HEK293 (cell line): ENCODE measurements at regions not wholly inside any gene's neighbourhood (a gene's known extent, or its start where the extent isn't known, plus 50 kb on each side); places are given as distances from the start of the nearest gene placed in this dataset.
A peak's percentile ranks its signal among the peaks of the same experiment; 100 is the strongest.

Experiments
- CTCF ChIA-PET: fragments of 350-600 bp; formaldehyde crosslinking; extraction: SDS; loops from one replicate; lab custom pipeline; 2021; ENCODE audit warnings: antibody characterized with exemption; lab: Yijun Ruan, JAX
- POLR2A ChIA-PET: fragments of 300-600 bp; formaldehyde crosslinking; extraction: SDS; loops from one replicate; lab custom pipeline; 2020; ENCODE audit warnings: antibody characterized with exemption, inconsistent platforms; lab: Yijun Ruan, JAX
- H3K27ac ChIP-seq: fragments of 200-500 bp; sonication (Bioruptor generic); 2 replicates; pipeline ENCODE4 v1.5.1; 2014; ENCODE audit warnings: low read depth, low read length, control low read depth, inconsistent platforms; ENCODE audit errors: extremely low read depth
- H3K36me3 ChIP-seq, 2 experiments: fragments of 200-500 bp in 1 of 2; sonication (Bioruptor generic) in 1 of 2; 1 replicate in 1 of 2; 2 replicates in 1 of 2; pipeline ENCODE4 v1.5.1; 2014 to 2017; ENCODE audit warnings: inconsistent platforms in 2 of 2, low read length in 2 of 2; ENCODE audit not compliant: control insufficient read depth in 2 of 2, insufficient read depth in 1 of 2
- H3K4me1 ChIP-seq: fragments of 200-500 bp; sonication (Bioruptor generic); 2 replicates; pipeline ENCODE4 v1.5.1; 2014; ENCODE audit warnings: mild to moderate bottlenecking, low read length, inconsistent platforms; ENCODE audit not compliant: control insufficient read depth, insufficient read depth
- H3K4me3 ChIP-seq: 2 replicates; pipeline ENCODE4 v1.5.1; 2011; ENCODE audit warnings: low read depth, mild to moderate bottlenecking, control low read depth, low read length, moderate library complexity
- H3K9me3 ChIP-seq: fragments of 200-500 bp; sonication (Bioruptor generic); 2 replicates; pipeline ENCODE4 v1.5.1; 2014; ENCODE audit warnings: low read depth, low read length, inconsistent platforms; ENCODE audit not compliant: control insufficient read depth, insufficient read depth
- AEBP2 ChIP-seq: fragments of 450-650 bp; formaldehyde crosslinking; IDR thresholded peaks from 2 replicates; pipeline ENCODE4 v1.5.1; 2016; ENCODE audit warnings: missing biosample characterization, missing genetic modification characterization, borderline replicate concordance
- RBAK ChIP-seq: fragments of 450-650 bp; formaldehyde crosslinking; IDR thresholded peaks from 2 replicates; pipeline ENCODE4 v1.5.1; 2016; ENCODE audit warnings: missing biosample characterization, missing genetic modification characterization
- ZEB2 ChIP-seq: fragments of 450-650 bp; formaldehyde crosslinking; IDR thresholded peaks from 2 replicates; pipeline ENCODE4 v1.5.1; 2016; ENCODE audit warnings: missing biosample characterization, missing genetic modification characterization
- ZFP3 ChIP-seq: fragments of 450-650 bp; formaldehyde crosslinking; IDR thresholded peaks from 2 replicates; pipeline ENCODE4 v1.5.1; 2016; ENCODE audit warnings: low read depth, missing biosample characterization, missing genetic modification characterization
- ZNF221 ChIP-seq: fragments of 450-650 bp; formaldehyde crosslinking; IDR thresholded peaks from 2 replicates; pipeline ENCODE4 v1.5.1; 2017; ENCODE audit warnings: missing biosample characterization, missing genetic modification characterization, borderline replicate concordance
- ZNF274 ChIP-seq, 2 experiments: fragments of 200-500 bp in 1 of 2; fragments of 450-650 bp in 1 of 2; sonication (Bioruptor generic) in 1 of 2; formaldehyde crosslinking in 1 of 2; IDR thresholded peaks; 2 replicates each; pipeline versions ENCODE4 v1.5.1 to v1.6.1; 2014 to 2016; ENCODE audit warnings: borderline replicate concordance in 1 of 2, inconsistent platforms in 1 of 2, low read length in 1 of 2, missing biosample characterization in 1 of 2, missing genetic modification characterization in 1 of 2
- ZNF510 ChIP-seq: fragments of 450-650 bp; formaldehyde crosslinking; IDR thresholded peaks from 2 replicates; pipeline ENCODE4 v1.5.1; 2018; ENCODE audit warnings: mild to moderate bottlenecking, missing genetic modification characterization, missing biosample characterization; ENCODE audit not compliant: insufficient replicate concordance
- ZNF518A ChIP-seq: fragments of 450-650 bp; formaldehyde crosslinking; conservative IDR thresholded peaks from 2 replicates; pipeline ENCODE4 v1.5.1; 2016; ENCODE audit warnings: low read depth, missing biosample characterization, missing genetic modification characterization
- ZNF560 ChIP-seq: fragments of 450-650 bp; formaldehyde crosslinking; IDR thresholded peaks from 2 replicates; pipeline ENCODE4 v1.5.1; 2017; ENCODE audit warnings: missing biosample characterization, missing genetic modification characterization, borderline replicate concordance
- ZNF654 ChIP-seq: fragments of 450-650 bp; formaldehyde crosslinking; IDR thresholded peaks from 2 replicates; pipeline ENCODE4 v1.5.1; 2016; ENCODE audit warnings: low read depth, missing biosample characterization, missing genetic modification characterization
- ZSCAN4 ChIP-seq: fragments of 450-650 bp; formaldehyde crosslinking; IDR thresholded peaks from 2 replicates; pipeline ENCODE4 v1.5.1; 2017; ENCODE audit warnings: missing biosample characterization, missing genetic modification characterization
- ZXDB ChIP-seq: fragments of 450-650 bp; formaldehyde crosslinking; IDR thresholded peaks from 2 replicates; pipeline ENCODE4 v1.5.1; 2016; ENCODE audit warnings: missing biosample characterization, missing genetic modification characterization
- TF ChIP-seq, protein P1 (sequence below): fragments of 450-650 bp; formaldehyde crosslinking; IDR thresholded peaks from 2 replicates; pipeline ENCODE4 v1.5.1; 2017; ENCODE audit warnings: missing biosample characterization, missing genetic modification characterization

DNA sequence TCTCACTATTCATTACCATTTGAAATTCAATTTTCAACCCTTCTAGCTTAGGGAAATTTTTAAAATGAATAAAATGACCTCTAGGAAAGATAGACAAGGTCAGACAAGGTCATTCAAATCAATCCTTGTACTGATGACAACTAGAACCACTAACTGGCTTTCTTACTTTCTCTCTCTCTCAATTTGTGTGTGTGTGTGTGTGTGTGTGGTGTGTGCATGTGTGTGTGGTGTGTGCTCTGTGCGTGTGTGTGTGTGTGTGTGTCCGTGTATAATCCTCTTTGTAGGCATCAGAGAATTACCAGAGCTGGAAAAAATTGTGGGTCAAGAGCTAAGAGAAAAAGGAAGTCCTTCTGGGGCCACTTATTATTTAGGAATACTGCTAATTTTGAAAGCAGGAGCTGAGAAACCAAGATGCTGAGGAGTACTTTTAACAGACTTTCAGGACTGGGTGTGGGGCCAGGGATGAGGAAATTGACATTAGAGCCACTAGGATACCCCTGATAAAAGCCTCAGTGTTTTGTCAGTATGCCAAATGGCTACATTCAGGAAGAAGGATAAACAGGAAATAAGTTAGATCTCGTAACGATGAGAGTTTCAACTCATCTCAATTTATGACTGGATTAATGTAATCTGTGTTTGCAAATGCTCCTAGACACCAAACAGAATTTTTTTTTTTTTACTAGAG, 723.3 kb downstream of the CETN3 start:
- Histone ChIP-seq H3K27ac (no peak overlapping the region), H3K4me1 (no peaks in the 10 kb centered on the region), H3K4me3 (no peak overlapping the region), H3K36me3 (no peaks in the 10 kb centered on the region), H3K9me3 (no peaks in the 10 kb centered on the region)
- CTCF ChIA-PET = no interaction called here
- TF ChIP-seq ZNF510 (tag by site-specific recombination) (no peak), ZNF654 (no peak), AEBP2 (tag by site-specific recombination) (no peak), ZNF221 (tag by site-specific recombination) (no peak), ZNF560 (tag by site-specific recombination) (no peak), ZSCAN4 (tag by site-specific recombination) (peak; percentile 87)
- POLR2A ChIA-PET = no interaction called here

- no peak overlapping the region for H3K4me3 ChIP-seq
- POLR2A ChIA-PET = no interaction called here
- H3K27ac ChIP-seq = no peak overlapping the region
- no peaks in the 10 kb centered on the region for H3K4me1 ChIP-seq
- CTCF ChIA-PET = no interaction called here
- TF ChIP-seq ZNF518A (tag by site-specific recombination) = no peak
- TF ChIP-seq, protein P1, sequence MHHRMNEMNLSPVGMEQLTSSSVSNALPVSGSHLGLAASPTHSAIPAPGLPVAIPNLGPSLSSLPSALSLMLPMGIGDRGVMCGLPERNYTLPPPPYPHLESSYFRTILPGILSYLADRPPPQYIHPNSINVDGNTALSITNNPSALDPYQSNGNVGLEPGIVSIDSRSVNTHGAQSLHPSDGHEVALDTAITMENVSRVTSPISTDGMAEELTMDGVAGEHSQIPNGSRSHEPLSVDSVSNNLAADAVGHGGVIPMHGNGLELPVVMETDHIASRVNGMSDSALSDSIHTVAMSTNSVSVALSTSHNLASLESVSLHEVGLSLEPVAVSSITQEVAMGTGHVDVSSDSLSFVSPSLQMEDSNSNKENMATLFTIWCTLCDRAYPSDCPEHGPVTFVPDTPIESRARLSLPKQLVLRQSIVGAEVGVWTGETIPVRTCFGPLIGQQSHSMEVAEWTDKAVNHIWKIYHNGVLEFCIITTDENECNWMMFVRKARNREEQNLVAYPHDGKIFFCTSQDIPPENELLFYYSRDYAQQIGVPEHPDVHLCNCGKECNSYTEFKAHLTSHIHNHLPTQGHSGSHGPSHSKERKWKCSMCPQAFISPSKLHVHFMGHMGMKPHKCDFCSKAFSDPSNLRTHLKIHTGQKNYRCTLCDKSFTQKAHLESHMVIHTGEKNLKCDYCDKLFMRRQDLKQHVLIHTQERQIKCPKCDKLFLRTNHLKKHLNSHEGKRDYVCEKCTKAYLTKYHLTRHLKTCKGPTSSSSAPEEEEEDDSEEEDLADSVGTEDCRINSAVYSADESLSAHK = no peak
- no peak for TF ChIP-seq ZFP3 (tag by site-specific recombination)
- TF ChIP-seq ZNF274 (IDR thresholded peaks at IDR 0.05; ENCODE audit: low read length) = no peak
- no peak for TF ChIP-seq ZNF274 (tag by site-specific recombination; IDR thresholded peaks at IDR 0.05; ENCODE audit: borderline replicate concordance)
- TF ChIP-seq RBAK = no peak
- TF ChIP-seq ZXDB (tag by site-specific recombination) = no peak
- TF ChIP-seq ZEB2 (tag by site-specific recombination) = no peak
- no peaks in the 10 kb centered on the region for H3K36me3 ChIP-seq
- no peaks in the 10 kb centered on the region for H3K9me3 ChIP-seq
These were observed 732.9 kb downstream of the CETN3 start for GRCh38 chr5:89676634-89677033.
